Vagina (tissue), 2 donors: ENCODE measurements at regions not wholly inside any gene's neighbourhood (a gene's known extent, or its start where the extent isn't known, plus 50 kb on each side); places are given as distances from the start of the nearest gene placed in this dataset.
"Not testable (repeated sequence)": the region's sequence is repeated elsewhere in the genome, so short reads cannot be mapped to it uniquely, and the experiment has no call there.

Source experiments
- DNase-seq, 2 donors: peaks; one replicate each; pipeline ENCODE4 v3.0.0-alpha.2; 2017; ENCODE audit errors: extremely low spot score in 2 of 2
- H3K27ac ChIP-seq: fragments of 200-600 bp; sonication (generic); one replicate; pipeline ENCODE4 v1.5.1; 2019
- H3K27me3 ChIP-seq: fragments of 200-600 bp; sonication (generic); one replicate; pipeline ENCODE4 v1.5.1; 2019
- H3K36me3 ChIP-seq, 2 donors: fragments of 200-600 bp; sonication (generic); one replicate each; pipeline ENCODE4 v1.5.1; 2017 to 2019
- H3K4me1 ChIP-seq: fragments of 200-600 bp; sonication (generic); one replicate; pipeline ENCODE4 v1.5.1; 2019
- H3K4me3 ChIP-seq, 2 donors: fragments of 200-600 bp; sonication (generic); 1 replicate in 1 of 2; 2 replicates in 1 of 2; pipeline ENCODE4 v1.5.1; 2016 to 2019
- H3K9me3 ChIP-seq: fragments of 200-600 bp; sonication (generic); one replicate; pipeline ENCODE4 v1.5.1; 2019
- CTCF ChIP-seq, 3 experiments: fragments of 450-650 bp in 2 of 3; fragments of 200-600 bp in 1 of 3; sonication (generic) in 1 of 3; IDR thresholded peaks; one replicate each; pipeline ENCODE4 v1.5.1; 2017 to 2019; ENCODE audit warnings: antibody characterized with exemption in 3 of 3, mild to moderate bottlenecking in 2 of 3, moderate library complexity in 2 of 3
- POLR2A ChIP-seq, 2 donors: fragments of 450-650 bp; IDR thresholded peaks; one replicate each; pipeline ENCODE4 v1.6.1; 2017; ENCODE audit warnings: antibody characterized with exemption in 2 of 2, mild to moderate bottlenecking in 2 of 2, moderate library complexity in 2 of 2
- POLR2AphosphoS5 ChIP-seq, 2 donors: sonication (generic); formaldehyde crosslinking; IDR thresholded peaks; one replicate each; pipeline ENCODE4 v1.9.0; 2017; ENCODE audit warnings: antibody characterized with exemption in 2 of 2, mild to moderate bottlenecking in 2 of 2, low read depth in 1 of 2; ENCODE audit not compliant: insufficient read depth in 1 of 2
- intact Hi-C: fragments of 100-400 bp; cut with DNase I; formaldehyde crosslinking; loops from one replicate; pipeline ENCODE4 v1.15.1; 2023

- no peak for DNase-seq
- Histone ChIP-seq H3K4me1 (no peaks in the 10 kb centered on the region), H3K27ac (no peak overlapping the region), H3K27me3 (no peaks in the 10 kb centered on the region), H3K36me3 (no peaks in the 10 kb centered on the region), H3K4me3 (no peak overlapping the region), H3K9me3 (no peaks in the 10 kb centered on the region)
- intact Hi-C loops = no loop called here
- TF ChIP-seq POLR2A (IDR thresholded peaks at IDR 0.05) (no peak), CTCF (IDR thresholded peaks at IDR 0.05) (no peak), POLR2AphosphoS5 (IDR thresholded peaks at IDR 0.05; ENCODE audit: insufficient read depth in 1 of 2, low read depth in 1 of 2) (no peak)
Observed at GRCh38 chr5:92023555-92023954, 640.4 kb upstream of the ARRDC3 start.

GRCh38 chr5:92023141-92023471, 640.0 kb upstream of the ARRDC3 start:
- no peaks in the 10 kb centered on the region for H3K36me3 ChIP-seq
- no peak overlapping the region for H3K27ac ChIP-seq
- no peaks in the 10 kb centered on the region for H3K27me3 ChIP-seq
- DNase-seq = no peak
- no peak overlapping the region for H3K4me3 ChIP-seq
- TF ChIP-seq POLR2A (IDR thresholded peaks at IDR 0.05) = no peak
- no peak for TF ChIP-seq CTCF (IDR thresholded peaks at IDR 0.05)
- no peak for TF ChIP-seq POLR2AphosphoS5 (IDR thresholded peaks at IDR 0.05; ENCODE audit: insufficient read depth in 1 of 2, low read depth in 1 of 2)
- intact Hi-C loops = no loop called here
- no peaks in the 10 kb centered on the region for H3K4me1 ChIP-seq
- no peaks in the 10 kb centered on the region for H3K9me3 ChIP-seq

GRCh38 chr5:92022415-92023140, 639.5 kb upstream of the ARRDC3 start:
- no peaks in the 10 kb centered on the region for H3K27me3 ChIP-seq
- no peak for DNase-seq
- no peaks in the 10 kb centered on the region for H3K36me3 ChIP-seq
- no peaks in the 10 kb centered on the region for H3K9me3 ChIP-seq
- no peak overlapping the region for H3K27ac ChIP-seq
- TF ChIP-seq POLR2A (IDR thresholded peaks at IDR 0.05) = no peak
- TF ChIP-seq POLR2AphosphoS5 (IDR thresholded peaks at IDR 0.05; ENCODE audit: insufficient read depth in 1 of 2, low read depth in 1 of 2) = no peak
- no peak for TF ChIP-seq CTCF (IDR thresholded peaks at IDR 0.05)
- intact Hi-C loops = no loop called here
- H3K4me3 ChIP-seq = no peak overlapping the region
- H3K4me1 ChIP-seq = no peaks in the 10 kb centered on the region

DNA sequence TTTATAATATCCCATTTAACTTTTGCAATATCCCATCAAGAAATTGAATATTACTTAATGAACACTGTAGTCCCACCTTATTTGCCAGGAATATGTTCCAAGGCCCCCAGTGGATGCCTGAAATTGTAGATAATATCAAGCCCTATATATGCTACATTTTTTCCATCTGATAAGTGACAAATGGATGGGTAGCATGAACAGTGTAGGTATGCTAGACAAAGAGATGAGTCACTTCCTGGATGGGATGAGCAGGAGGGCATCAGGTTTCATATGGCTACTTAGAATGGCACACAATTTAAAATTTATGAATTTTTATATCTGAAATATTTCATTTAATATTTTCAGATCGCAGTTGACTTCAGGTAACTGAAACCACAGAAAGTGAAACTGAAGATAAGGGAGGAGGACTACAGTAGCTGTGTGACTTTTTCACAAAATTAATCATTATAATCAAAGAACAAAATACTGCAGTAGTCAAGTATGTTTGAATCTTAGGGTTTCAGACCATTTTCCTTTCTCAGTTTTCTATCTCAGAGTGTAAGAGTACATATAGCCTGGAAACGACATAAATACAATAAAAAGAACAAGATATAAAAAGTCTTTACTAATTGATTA, 636.4 kb upstream of the ARRDC3 start:
- no peak for DNase-seq
- Histone ChIP-seq H3K4me1 (no peaks in the 10 kb centered on the region), H3K9me3 (no peaks in the 10 kb centered on the region), H3K36me3 (no peaks in the 10 kb centered on the region), H3K4me3 (no peak overlapping the region), H3K27me3 (no peaks in the 10 kb centered on the region), H3K27ac (no peak overlapping the region)
- TF ChIP-seq POLR2A (IDR thresholded peaks at IDR 0.05) (no peak), CTCF (IDR thresholded peaks at IDR 0.05) (no peak), POLR2AphosphoS5 (IDR thresholded peaks at IDR 0.05; ENCODE audit: insufficient read depth in 1 of 2, low read depth in 1 of 2) (no peak)
- intact Hi-C loops = no loop called here

DNA sequence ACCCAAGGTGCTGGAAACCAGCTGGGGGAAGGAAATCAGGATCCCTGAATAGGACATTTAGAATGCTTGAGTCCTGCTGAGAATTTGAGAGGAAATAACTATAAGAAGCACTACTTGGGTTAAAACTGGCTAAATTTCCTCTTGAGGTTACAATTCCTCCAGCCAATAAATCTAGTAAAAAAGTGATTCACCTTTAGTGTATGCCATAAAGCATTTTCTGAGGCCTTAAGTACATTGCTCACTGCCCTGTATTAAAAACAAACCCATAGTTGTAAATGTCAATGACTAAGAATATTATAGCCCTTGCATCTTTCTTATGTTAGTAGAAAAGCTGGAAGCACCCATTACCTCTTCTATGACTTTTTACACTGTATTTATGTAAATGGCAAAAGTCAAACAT, 634.7 kb upstream of the ARRDC3 start:
- Histone ChIP-seq H3K9me3 (no peaks in the 10 kb centered on the region), H3K27ac (no peak overlapping the region), H3K4me3 (no peak overlapping the region), H3K4me1 (no peaks in the 10 kb centered on the region), H3K27me3 (no peaks in the 10 kb centered on the region), H3K36me3 (no peaks in the 10 kb centered on the region)
- intact Hi-C loops = no loop called here
- no peak for DNase-seq
- TF ChIP-seq CTCF (IDR thresholded peaks at IDR 0.05) = no peak
- no peak for TF ChIP-seq POLR2A (IDR thresholded peaks at IDR 0.05)
- no peak for TF ChIP-seq POLR2AphosphoS5 (IDR thresholded peaks at IDR 0.05; ENCODE audit: insufficient read depth in 1 of 2, low read depth in 1 of 2)

GRCh38 chr5:92011845-92012244, 628.7 kb upstream of the ARRDC3 start:
- H3K27ac ChIP-seq, H3K27me3 ChIP-seq, intact Hi-C loops, H3K9me3 ChIP-seq, H3K36me3 ChIP-seq, H3K4me1 ChIP-seq, DNase-seq, H3K4me3 ChIP-seq: not testable (repeated sequence)
